Stomach (tissue), 4 donors: ENCODE measurements at regions not wholly inside any gene's neighbourhood (a gene's known extent, or its start where the extent isn't known, plus 50 kb on each side); places are given as distances from the start of the nearest gene placed in this dataset.

Experiments used
- CTCF ChIP-seq, 7 experiments: fragments of 450-650 bp in 4 of 7; fragments of 200-600 bp in 3 of 7; sonication (generic) in 3 of 7; IDR thresholded peaks; one replicate each; pipeline ENCODE4 v1.5.1; 2016 to 2019; ENCODE audit warnings: antibody characterized with exemption in 7 of 7, control low read depth in 2 of 7, mild to moderate bottlenecking in 1 of 7
- POLR2A ChIP-seq, 4 donors: fragments of 450-650 bp; IDR thresholded peaks; one replicate each; pipeline ENCODE4 v1.6.1; 2016; ENCODE audit warnings: antibody characterized with exemption in 4 of 4, control low read depth in 2 of 4, mild to moderate bottlenecking in 1 of 4, moderate library complexity in 1 of 4

GRCh38 chr20:43309266-43309665 is 119.6 kb upstream of the PTPRT start:
- no peak for TF ChIP-seq CTCF (IDR thresholded peaks at IDR 0.05)
- no peak for TF ChIP-seq POLR2A (IDR thresholded peaks at IDR 0.05)
